ENCODE measurements at regions not wholly inside any gene's neighbourhood (a gene's known extent, or its start where the extent isn't known, plus 50 kb on each side); places are given as distances from the start of the nearest gene placed in this dataset.
"Not testable (repeated sequence)": the region's sequence is repeated elsewhere in the genome, so short reads cannot be mapped to it uniquely, and the experiment has no call there.

GRCh38 chrX:109782994-109783700, 50.1 kb upstream of the ACSL4 start:
- DNase-seq (ENCODE audit: low read depth), result no peak

GRCh38 chrX:109783701-109784079, 50.6 kb upstream of the ACSL4 start:
- no peak for DNase-seq (ENCODE audit: low read depth)

DNA sequence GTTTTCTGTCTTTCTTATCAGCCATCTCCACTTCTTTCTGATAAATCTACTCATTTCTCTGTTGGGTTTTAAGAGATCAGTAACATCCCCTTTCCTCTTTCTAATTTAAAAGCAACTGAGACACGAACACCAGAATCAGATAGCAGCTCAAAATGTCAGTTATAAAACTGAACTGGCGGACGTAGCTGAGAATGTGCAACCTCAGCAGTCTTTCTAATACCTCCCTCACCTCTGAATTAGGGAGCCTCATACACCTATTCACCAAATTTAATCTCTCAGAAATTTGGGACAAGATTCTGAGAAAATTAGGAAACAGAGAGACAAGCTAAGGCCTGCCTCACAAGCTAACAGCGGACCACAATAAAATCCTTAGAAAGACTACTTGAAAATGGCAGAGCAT, 52.0 kb upstream of the ACSL4 start:
- no peak for DNase-seq (ENCODE audit: low read depth)

DNA sequence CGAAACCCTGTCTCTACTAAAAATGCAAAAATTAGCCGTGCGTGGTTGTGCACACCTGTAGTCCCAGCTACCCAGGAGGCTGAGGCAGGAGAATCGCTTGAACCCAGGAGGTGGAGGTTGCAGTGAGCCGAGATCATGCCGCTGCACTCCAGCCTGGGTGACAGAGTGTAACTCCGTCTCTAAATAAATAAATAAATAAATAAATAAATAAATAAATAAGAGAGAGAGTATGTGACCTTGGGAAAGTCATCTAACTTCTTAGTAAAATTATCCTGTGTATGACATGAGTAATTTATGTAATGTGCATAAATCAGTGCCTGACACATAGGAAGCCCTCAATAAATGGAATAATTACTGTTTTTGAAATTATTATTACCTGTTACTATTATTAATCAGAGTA, 57.5 kb upstream of the ACSL4 start:
- not testable (repeated sequence) for DNase-seq (ENCODE audit: low read depth)

GRCh38 chrX:109793191-109793590, 60.1 kb upstream of the ACSL4 start:
- DNase-seq (ENCODE audit: low read depth), result no peak

DNA sequence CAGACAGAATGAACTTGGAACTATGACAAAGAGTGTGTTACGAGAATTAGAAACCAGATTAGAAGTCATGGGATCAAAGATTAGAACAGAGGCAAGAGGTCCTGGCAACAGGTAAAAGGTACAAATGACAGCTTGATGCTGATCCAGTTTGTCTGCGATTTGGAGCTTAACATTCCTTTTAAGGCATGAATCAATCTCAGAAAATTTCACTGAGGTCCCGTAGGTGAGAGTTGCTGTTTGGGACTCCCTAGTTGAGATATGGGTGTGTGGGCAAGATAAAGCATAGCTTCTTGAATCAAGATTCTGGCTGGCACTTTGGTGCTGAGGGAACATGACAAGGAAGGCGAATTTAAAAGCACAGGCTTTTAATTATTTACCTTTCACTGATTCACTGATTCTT, 62.6 kb upstream of the ACSL4 start:
- no peak for DNase-seq (ENCODE audit: low read depth)

GRCh38 chrX:109797311-109797975, 64.4 kb upstream of the ACSL4 start:
- DNase-seq (ENCODE audit: low read depth), result no peak

- no peak for DNase-seq (ENCODE audit: low read depth)
Observed at GRCh38 chrX:109812236-109812635, 79.2 kb upstream of the ACSL4 start.

GRCh38 chrX:109813236-109813635, 80.2 kb upstream of the ACSL4 start:
- no peak for DNase-seq (ENCODE audit: low read depth)

GRCh38 chrX:109818976-109819375, 85.9 kb upstream of the ACSL4 start:
- no peak for DNase-seq (ENCODE audit: low read depth)

GRCh38 chrX:109822861-109823260, 89.8 kb upstream of the ACSL4 start:
- no peak for DNase-seq (ENCODE audit: low read depth)

GRCh38 chrX:109826954-109827708, 94.1 kb upstream of the ACSL4 start:
- DNase-seq (ENCODE audit: low read depth), result no peak

DNA sequence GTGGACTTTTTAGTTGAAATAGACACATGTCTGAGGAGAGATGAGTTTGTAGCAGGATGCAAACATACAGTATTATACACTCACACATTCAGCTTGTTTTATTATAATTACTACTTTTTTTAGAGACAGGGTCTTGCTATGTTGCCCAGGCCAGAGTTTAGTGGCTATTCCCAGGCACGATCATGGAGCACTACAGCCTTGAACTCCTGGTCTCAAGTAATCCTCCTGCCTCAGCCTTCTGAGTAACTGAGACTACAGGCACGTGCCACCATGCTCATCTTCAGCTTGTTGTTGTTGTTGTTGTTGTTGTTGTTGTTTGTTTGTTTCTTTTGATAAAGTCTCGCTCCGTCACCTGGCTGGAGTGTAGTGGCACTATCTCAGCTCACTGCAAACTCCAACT, 94.7 kb upstream of the ACSL4 start:
- DNase-seq (ENCODE audit: low read depth), result no peak

GRCh38 chrX:109830157-109830703, 97.2 kb upstream of the ACSL4 start:
- no peak for DNase-seq (ENCODE audit: low read depth)

- DNase-seq (ENCODE audit: low read depth), result no peak
Observed at GRCh38 chrX:109830704-109831206, 97.7 kb upstream of the ACSL4 start.

DNA sequence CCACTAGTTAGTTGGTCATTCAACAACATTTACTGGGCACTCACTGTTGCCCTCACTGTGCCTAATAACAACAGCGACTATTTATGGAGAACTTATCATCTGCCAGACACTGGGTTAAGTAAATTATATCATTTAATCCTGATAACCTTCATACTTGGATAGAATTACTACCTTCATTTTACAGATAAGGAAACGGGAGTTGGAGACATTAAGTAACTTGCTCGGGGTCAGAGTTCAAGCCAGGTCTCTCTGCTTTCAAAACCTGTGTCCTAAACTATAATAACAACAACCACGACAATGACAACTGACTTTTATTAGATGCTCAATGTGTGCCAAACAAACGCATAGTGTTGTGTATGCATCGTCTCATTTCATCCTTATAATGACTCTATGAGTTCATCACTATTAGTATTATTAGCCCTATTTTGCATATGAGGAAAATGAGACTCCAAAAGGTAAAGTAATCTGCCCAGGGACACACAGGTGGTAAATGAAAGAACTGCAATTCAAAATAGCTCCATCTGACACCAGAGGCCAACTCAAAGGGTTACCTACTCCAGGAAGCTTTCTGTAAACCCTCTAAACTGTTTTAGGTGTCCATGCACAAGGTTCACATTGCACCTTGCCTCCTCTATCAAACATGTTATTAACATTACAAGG, 98.4 kb upstream of the ACSL4 start:
- DNase-seq (ENCODE audit: low read depth), result no peak

- DNase-seq (ENCODE audit: low read depth), result no peak
Observed at GRCh38 chrX:109839694-109840567, 106.9 kb upstream of the ACSL4 start.

GRCh38 chrX:109840585-109840984, 107.5 kb upstream of the ACSL4 start:
- DNase-seq (ENCODE audit: low read depth), result no peak

DNA sequence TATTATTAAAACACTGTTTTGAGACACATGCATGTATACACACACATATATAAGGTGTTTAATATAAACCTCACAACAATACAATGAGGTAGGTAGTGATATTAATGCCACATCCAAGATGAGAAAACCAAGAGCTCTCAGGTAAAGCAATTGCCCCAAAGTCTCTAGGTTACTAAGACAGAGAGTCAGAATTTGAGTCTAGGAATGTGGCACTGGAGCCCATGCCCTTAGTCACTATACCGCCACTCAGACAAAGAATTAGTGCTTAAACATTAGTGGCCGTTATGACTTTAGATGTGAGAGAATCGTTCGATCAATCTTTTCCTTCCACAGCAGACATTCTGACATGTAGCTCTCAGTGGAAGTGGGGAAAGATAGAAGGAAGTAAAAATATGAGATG, 108.2 kb upstream of the ACSL4 start:
- no peak for DNase-seq (ENCODE audit: low read depth)

- DNase-seq (ENCODE audit: low read depth), result no peak
Observed at GRCh38 chrX:109841869-109842579, 109.0 kb upstream of the ACSL4 start.

- no peak for DNase-seq (ENCODE audit: low read depth)
Observed at GRCh38 chrX:109842611-109843010, 109.6 kb upstream of the ACSL4 start.

Measured in T-helper 22 cell (primary cell).